HepG2 (cell line): ENCODE measurements at regions not wholly inside any gene's neighbourhood (a gene's known extent, or its start where the extent isn't known, plus 50 kb on each side); places are given as distances from the start of the nearest gene placed in this dataset.

ENCODE experiments used
- CBFB ChIP-seq: sonication (generic); formaldehyde crosslinking; IDR thresholded peaks from 2 replicates; pipeline ENCODE4 v1.4.0; 2020; ENCODE audit warnings: missing genetic modification reagents
- FOXA3 ChIP-seq: IDR thresholded peaks from 2 replicates; pipeline ENCODE4 v1.6.1; 2016; ENCODE audit warnings: missing genetic modification reagents, missing compliant biosample characterization
- KLF15 ChIP-seq: sonication (generic); formaldehyde crosslinking; IDR thresholded peaks from 2 replicates; pipeline ENCODE4 v1.8.1; 2023; ENCODE audit warnings: borderline replicate concordance, mild to moderate bottlenecking, inconsistent platforms, missing genetic modification reagents, mixed read lengths
- PITX1 ChIP-seq: sonication (generic); formaldehyde crosslinking; IDR thresholded peaks from 2 replicates; pipeline ENCODE4 v1.5.1; 2020; ENCODE audit warnings: mild to moderate bottlenecking, missing genetic modification reagents
- SIX1 ChIP-seq: sonication (generic); formaldehyde crosslinking; IDR thresholded peaks from 2 replicates; pipeline ENCODE4 v1.4.0; 2020; ENCODE audit warnings: missing genetic modification reagents, borderline replicate concordance
- SKIL ChIP-seq: sonication (generic); formaldehyde crosslinking; IDR thresholded peaks from 2 replicates; pipeline ENCODE4 v1.8.0; 2022; ENCODE audit warnings: missing genetic modification reagents, mild to moderate bottlenecking, moderate library complexity, borderline replicate concordance
- TF ChIP-seq, protein P1 (sequence below): sonication (generic); formaldehyde crosslinking; IDR thresholded peaks from 2 replicates; pipeline ENCODE4 v1.4.0; 2020; ENCODE audit warnings: missing genetic modification reagents
- TF ChIP-seq, protein P2 (sequence below): sonication (generic); formaldehyde crosslinking; IDR thresholded peaks from 2 replicates; pipeline ENCODE4 v1.5.0; 2020; ENCODE audit warnings: mild to moderate bottlenecking, missing genetic modification reagents, borderline replicate concordance
- TF ChIP-seq, protein P3 (sequence below): IDR thresholded peaks from 2 replicates; pipeline ENCODE4 v1.6.1; 2016; ENCODE audit warnings: low read depth, control low read depth

- no peak for TF ChIP-seq SKIL (CRISPR knock-in tag)
- TF ChIP-seq, protein P1, sequence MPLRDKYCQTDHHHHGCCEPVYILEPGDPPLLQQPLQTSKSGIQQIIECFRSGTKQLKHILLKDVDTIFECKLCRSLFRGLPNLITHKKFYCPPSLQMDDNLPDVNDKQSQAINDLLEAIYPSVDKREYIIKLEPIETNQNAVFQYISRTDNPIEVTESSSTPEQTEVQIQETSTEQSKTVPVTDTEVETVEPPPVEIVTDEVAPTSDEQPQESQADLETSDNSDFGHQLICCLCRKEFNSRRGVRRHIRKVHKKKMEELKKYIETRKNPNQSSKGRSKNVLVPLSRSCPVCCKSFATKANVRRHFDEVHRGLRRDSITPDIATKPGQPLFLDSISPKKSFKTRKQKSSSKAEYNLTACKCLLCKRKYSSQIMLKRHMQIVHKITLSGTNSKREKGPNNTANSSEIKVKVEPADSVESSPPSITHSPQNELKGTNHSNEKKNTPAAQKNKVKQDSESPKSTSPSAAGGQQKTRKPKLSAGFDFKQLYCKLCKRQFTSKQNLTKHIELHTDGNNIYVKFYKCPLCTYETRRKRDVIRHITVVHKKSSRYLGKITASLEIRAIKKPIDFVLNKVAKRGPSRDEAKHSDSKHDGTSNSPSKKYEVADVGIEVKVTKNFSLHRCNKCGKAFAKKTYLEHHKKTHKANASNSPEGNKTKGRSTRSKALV (CRISPR knock-in tag) = no peak
- TF ChIP-seq CBFB (CRISPR knock-in tag) = no peak
- TF ChIP-seq SIX1 = no peak
- TF ChIP-seq, protein P2, sequence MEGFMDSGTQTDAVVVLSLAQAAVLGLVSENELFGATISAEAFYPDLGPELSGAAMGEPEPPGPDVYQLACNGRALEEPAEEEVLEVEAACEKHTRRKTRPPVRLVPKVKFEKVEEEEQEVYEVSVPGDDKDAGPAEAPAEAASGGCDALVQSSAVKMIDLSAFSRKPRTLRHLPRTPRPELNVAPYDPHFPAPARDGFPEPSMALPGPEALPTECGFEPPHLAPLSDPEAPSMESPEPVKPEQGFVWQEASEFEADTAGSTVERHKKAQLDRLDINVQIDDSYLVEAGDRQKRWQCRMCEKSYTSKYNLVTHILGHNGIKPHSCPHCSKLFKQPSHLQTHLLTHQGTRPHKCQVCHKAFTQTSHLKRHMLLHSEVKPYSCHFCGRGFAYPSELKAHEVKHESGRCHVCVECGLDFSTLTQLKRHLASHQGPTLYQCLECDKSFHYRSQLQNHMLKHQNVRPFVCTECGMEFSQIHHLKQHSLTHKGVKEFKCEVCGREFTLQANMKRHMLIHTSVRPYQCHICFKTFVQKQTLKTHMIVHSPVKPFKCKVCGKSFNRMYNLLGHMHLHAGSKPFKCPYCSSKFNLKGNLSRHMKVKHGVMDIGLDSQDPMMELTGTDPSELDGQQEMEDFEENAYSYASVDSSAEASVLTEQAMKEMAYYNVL (CRISPR knock-in tag) = no peak
- no peak for TF ChIP-seq KLF15
- TF ChIP-seq, protein P3, sequence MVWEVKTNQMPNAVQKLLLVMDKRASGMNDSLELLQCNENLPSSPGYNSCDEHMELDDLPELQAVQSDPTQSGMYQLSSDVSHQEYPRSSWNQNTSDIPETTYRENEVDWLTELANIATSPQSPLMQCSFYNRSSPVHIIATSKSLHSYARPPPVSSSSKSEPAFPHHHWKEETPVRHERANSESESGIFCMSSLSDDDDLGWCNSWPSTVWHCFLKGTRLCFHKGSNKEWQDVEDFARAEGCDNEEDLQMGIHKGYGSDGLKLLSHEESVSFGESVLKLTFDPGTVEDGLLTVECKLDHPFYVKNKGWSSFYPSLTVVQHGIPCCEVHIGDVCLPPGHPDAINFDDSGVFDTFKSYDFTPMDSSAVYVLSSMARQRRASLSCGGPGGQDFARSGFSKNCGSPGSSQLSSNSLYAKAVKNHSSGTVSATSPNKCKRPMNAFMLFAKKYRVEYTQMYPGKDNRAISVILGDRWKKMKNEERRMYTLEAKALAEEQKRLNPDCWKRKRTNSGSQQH (CRISPR knock-in tag) = no peak
- TF ChIP-seq FOXA3 (CRISPR knock-in tag) = 0 out of 2 replicates have a peak, but pooled peaks have one; percentile 28
- TF ChIP-seq PITX1 (CRISPR knock-in tag) = no peak
These were observed 110.0 kb downstream of the ADSS2 start (continued) for GRCh38 chr1:244341455-244342450.
